Retina (tissue), 1 donor: ENCODE measurements at regions not wholly inside any gene's neighbourhood (a gene's known extent, or its start where the extent isn't known, plus 50 kb on each side); places are given as distances from the start of the nearest gene placed in this dataset.

Source experiments
- DNase-seq: peaks from one replicate; pipeline ENCODE4 v3.0.0-alpha.2; 2016

DNA sequence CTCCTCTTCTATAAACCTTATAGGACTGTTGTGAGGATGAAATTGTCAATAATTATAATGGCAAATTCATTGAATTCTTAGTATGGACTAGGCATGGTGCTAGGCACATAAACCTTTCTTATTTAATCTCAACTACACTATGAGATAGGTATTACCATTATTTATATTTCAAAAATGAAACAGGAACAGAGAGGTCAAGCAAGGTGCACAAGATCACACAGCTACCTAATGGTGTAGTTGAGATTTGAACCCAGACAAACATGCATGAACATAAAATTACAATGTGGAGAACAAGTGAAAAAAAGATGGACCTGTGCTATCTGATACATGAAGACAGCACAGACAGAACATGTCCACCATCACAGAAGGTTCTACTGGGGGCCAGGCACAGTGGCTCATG is 156.7 kb downstream of the AXIN2 start:
- no peak for DNase-seq

DNA sequence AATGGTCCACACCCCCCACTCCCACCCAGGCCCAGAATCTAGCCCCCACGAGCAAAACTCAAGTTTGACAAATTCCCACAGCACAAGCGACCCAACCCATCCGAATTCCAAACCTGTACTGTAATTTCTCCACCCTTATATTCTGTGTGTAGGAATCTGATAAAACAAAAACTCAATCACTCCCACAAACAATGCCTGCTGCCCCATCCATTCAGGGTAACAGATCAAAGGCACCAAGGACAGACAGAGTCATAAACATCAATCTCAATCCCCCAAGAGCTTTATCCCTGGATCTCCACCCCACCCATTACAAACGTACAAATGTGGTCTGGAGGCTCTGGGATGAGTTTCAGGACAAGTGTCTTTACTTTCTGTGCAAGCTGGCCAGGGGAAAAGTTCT is 157.8 kb downstream of the AXIN2 start:
- DNase-seq = no peak

DNA sequence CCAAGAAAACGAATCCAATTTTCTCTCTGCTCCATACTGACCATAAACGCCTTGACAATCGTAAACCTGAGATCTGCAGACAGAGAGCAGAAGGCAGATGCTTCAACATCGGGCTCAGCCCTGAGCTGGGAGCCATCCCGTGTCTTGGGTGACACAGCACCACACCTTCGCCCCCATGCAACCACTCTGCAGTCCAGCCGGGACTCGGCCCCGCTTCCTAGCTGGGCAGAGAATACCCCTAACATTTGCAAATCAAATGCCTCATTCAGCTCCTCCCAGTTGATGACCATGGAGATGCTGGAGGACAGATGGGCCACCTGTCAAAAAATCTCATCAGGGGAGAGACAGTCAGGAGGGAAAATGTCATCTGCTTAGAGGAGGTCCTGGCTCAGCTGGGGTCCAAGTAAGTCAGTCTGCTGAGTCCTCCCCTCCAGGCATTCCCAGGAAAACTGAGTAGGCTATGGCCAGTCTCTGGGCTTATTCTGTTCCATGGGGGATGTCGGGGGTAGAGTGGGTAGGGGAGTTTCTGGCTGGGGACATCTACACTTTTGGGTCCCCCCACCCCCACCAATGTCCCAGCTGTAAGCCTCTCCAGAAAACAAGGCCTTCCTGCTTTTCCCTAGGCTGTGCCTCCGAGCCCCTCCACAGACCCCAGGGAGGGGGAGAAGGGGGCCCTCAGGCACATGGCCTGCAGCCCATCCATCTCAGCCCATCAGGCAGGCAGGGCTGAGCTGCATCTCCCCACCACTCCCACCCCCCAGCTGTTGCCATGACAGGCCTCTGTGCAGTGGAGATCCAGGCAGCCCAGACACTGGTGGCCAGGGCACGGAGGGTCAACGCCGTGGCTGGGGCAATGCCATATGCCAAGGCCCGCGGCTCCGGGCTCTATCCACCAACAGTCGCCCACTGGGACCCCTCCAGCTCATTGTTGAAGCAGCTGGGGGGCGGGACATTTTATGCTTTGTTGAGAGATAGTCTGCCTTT is 158.6 kb downstream of the AXIN2 start:
- DNase-seq = no peak

DNA sequence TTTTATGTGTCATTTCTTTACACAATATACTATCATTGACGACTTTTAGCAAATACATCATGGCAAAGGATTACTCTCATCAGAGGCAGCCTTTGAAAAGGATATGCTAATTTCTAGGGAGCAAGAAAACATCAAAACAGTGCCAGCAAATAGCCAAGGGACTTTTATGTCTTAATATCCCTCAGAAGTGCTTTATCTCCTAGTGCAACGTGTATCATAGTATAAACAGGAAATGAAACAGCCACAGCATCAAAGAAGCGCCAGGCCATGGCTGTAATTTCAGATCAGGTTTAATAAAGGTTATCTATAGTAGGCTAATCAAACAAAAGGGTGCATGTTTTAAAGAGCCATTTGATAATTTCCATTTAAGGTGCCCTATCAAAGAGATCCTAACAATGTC is 159.9 kb downstream of the AXIN2 start:
- no peak for DNase-seq

DNA sequence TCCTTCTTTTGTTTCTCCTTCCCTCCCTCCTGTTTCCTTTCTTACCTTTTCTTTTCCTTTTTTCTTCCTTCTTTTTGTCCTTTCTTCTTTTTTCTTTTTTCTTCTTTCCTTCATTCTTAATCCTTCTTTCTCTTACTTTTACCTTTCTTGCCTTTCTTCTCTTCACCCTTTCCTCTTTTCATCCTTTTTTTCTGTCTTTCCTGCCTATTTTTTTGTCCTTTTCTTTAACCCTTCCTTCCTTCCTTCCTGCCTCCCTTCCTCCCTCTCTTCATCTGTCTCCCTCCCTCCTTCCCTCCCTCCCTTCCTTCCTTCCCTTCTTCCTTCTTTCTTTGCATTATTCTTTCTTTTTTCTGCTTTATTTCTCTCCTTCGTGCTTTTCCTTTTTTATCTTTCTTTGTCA is 160.7 kb downstream of the AXIN2 start:
- no peak for DNase-seq

DNA sequence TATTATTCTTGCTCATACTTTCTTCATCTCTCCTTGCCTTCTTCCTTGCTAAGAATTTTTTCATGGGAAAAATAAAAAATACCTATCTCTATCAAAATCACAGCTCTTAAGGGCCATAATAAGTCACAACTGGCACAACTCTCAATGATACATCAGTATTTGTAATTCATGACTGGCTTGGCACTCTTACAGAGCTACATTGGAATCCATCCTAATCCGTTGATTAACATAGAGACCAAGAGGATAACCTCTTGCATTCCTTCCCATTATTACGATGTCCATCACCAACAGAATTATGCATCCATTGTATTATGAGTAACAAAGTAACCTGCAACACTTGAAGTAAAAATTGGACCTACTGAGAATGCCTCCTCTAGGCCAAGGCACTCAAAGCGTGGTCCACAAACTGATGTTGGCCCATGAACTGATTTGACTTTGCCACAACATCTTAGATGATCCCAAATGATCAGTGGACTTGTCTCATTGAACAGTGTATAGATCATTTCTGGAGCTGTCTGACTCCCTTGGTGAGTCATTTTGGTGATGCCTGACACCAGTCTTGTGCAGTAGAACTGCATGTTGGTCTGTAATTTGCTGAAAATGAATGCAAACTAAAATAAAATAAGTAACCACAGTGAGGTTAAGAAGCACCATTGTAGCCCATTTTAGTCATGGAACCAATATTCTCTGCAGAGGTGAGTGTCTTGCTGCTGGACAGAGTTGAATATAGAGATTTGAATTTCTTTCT is 163.2 kb downstream of the AXIN2 start:
- no peak for DNase-seq

DNA sequence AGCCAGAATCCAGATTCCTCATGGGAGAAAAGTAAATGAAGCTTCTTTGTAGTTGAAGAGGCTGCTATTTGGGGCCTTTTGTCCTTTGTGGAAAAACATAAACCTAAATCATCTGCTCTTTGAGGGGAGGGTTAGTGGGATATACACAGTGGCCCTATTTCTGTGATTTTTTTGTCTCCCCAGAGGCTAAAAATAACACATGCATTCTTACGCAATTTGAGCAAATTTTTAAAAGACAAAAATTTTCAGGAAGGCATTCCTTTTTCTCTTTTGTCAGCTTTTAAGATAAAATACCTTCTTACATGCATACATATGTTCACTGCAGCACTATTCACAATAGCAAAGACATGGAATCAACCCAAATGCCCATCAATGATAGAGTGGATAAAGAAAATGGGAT is 165.5 kb downstream of the AXIN2 start:
- DNase-seq = no peak

DNA sequence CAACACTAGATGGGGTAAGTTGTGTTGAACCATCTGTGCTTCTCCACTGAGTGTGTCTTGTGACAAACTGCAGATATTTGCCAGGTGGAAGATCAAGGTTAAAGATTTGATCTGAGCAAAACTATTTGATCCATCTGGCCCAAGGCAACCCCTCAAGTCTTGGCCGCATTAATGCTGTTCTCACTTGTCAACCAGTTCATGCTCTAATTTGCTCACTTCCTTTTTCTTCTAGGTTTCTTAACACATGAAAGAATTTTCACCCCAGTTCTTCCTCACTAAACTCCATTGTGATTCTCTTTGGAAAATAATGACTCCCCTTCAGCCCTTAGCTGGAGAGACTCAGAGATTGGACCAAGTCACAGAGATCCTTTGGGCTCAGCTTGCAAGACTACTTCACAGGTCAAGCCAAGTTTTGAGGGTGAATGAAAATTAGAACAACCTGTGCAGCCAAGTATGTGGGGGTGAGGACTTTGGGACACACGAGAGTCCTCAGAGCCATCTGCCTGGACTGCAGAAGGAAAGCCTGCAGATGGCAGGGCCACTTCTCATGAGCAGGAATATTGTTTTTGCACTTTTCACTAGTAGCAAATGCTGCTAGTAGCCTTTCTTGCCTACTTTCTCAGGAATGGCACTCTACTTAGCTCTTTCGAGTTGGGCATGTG is 166.5 kb downstream of the AXIN2 start:
- DNase-seq = no peak

DNA sequence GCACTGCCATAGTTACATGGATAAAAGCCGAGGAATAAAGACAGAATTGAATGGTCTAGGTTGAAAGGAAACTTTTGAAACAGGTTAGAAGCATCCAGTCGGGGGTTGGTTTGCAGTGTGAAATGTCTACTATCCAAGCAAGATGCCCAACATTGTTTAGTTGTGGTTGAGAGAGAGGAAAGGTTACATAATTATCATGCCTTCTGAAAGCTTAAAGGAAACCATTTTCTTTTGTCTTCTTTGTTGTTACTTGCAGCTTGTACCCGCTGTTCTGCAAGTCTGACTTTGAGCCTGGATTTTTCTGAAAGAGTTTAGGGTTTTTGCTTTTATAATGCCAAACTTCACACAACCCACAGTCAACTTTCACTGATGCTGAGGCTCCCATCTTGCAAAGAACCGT is 167.9 kb downstream of the AXIN2 start:
- no peak for DNase-seq

DNA sequence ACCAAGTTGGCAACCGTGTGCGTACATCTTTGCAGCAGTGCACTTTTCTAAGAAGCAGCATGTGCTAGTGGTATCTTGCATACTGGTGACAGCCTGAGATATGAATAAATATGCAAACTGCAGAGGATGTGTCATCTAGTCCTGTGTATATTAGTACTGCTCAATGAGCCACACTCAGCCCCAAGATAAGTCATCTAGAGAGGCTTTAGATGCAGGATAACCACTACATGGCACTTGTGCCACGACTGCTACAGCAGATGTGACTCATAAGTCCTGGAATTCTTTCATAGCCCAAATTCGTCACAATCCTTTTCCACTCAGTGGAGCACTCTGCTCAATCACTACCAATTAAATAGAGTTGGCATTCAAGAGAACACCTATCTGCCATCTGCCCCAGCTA is 171.5 kb downstream of the AXIN2 start:
- no peak for DNase-seq

DNA sequence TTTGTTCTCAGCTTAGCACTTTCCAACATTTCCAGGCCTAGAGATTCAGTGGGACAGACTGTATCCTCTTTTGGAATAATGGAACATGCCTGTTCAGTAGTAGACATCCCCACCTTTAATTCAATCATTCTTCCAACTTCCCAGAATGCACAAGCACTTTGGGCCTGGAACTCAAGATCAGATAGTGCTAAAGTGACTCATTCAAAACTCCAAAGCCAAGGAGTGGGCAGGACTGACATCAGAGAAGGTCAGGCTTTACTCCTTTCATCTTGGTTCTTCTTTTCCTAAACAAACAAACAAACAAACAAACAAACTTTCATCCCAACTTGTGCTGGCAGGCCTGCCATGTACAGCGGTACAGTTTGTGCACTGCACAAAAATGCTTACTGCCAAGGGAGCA is 172.0 kb downstream of the AXIN2 start:
- DNase-seq = no peak

DNA sequence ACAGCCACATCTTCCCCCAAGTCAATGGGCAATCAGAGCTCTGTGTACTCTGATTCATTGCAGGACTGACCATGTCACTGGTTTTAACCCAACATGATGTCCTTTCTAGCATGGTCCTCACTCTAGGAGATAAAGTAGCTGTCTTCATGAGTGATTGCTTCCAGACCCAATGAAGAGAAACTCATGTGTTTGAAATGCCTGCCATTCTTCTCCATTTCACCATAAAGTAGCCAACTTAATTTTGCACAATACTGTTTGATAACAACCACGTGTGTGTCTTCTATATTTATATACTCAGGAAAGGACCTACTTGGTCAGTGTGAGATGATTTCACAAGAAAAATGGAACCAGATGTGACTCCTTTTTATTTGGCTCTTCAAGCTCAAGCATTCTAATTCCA is 172.5 kb downstream of the AXIN2 start:
- DNase-seq = no peak

DNA sequence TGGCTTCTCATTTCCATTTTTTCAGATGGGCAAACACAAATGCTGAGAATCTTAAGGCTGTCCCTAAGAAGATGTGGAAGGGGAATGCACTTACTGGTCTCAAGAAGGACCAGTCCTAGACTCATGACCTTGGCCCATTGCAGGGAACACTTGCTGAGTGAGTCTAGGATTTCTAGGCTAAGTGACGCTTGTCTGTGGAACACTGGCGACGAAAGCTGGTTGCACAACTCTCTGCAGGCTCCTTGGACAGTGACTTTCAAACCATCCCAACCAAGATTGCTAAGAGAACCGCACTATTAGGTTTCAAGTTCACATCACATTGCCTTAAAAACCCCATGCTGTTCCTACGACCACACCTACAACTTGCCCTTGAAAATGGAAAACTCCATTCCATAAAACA is 174.1 kb downstream of the AXIN2 start:
- no peak for DNase-seq

DNA sequence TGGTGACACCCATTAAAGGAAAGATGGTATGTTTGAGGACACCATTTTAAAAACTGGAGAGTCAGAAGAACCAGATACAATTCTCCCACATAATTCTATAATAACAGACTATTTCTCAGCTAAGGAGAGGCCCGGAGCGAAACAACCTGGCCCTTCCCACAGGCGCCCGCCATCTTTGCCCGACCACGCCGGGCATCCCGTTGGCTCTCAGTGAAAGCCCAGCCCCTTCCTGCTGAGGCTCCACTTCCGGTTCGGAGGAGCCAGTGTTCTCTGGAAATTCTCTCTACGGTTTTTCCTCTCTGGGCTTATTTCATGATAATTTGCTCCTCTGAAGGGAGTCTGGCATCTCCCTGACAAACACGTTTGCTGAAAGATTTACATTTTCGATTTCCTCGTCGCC is 175.7 kb downstream of the AXIN2 start:
- DNase-seq = no peak

DNA sequence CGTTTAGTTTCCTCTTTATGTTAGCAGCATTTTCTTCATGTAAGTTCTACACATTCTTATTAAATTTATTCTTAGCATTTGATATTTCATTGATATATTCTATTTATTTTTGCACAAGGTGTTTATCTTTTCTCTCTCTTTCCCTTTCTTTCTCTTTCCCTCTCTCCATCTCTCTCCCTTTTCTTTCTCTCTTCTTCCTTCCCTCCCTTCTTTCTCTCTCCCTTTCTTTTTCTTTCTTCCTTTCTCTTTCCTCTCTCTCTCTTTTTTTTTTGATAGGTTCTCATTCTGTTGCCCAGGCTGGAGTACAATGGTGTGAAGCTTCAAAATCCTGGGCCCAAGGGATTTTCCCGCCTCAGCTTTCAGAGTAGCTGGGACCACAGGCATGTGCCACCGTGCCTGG is 176.4 kb downstream of the AXIN2 start:
- no peak for DNase-seq

DNA sequence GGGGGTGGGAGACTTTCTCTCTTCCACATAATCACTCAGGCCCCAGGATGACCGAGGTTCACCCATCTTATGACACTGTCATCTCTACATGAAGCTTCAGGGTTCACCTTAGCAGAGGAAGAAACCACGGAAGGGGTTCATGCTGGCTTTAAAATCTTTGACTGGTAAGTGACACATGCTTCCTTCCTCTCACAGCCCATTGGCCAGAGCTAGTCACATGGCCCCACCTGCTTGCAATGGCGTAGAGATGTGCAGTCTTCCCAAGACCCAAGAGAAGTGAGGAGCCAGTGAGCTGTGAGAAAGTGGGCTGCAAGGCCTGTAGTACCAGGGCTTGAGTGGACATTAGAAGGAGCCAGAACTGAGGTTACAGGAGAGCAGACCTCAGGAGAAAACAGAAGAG is 180.3 kb downstream of the AXIN2 start:
- DNase-seq = no peak

DNA sequence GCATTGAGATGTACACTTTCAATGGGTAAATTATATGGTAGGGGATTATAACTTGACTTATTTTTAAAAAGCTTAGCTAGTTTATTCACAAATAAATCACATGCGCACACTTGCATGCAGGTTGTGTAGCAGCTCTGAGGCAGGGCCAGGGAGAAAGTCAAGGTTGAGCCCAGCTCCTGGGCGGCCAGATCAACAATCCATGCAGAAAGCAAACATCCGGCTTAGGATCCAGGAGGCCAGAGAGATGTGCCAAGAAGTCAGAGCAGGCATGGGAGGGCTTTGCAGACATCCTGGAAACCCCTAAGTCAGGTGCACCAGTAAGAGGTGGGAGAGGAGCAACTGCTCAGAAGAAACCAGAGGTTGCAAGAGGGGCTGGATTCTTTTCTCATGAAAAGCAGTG is 186.5 kb downstream of the AXIN2 start:
- no peak for DNase-seq

DNA sequence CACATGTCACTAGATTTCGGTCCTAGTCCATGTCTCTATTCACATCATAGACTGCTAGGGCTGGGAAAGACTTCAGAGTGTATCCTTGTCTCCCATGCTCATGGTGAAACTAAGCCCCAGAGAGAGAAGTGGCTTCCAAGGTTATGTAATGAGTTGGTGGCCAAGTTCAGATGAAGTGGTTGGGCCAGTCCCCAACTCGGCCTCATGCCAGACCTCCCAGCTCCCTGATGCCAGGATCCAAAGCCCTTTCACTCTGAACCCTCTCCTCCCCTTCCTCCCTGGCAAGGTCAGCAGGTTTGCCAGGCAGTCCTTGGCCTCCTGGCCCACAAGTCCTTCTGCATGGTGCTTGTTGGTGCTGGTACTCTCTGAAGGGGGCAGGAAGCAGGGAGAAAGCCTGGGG is 189.7 kb downstream of the AXIN2 start:
- no peak for DNase-seq

DNA sequence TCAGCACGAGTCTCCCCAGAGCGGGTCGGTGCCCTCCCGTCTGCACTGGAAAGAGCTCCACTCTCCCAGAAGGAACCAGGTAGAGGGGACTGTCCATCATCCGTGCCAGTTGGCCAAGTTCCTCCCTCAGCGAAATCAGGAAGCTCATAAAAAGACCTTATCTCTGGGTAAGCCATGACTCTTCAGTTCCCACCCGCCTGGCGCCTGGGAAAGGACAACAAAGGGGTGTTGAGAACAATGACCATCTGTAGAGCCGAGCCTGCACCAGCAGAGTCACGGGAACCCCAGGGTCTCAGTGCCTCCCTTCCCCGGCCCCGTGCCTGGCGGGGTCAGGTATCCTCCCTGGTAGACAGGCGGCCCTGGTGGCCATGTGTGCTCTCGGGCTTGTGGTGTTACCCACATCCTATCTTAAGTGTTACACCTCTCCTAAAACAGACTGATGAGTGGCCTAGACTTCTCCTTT is 190.7 kb downstream of the AXIN2 start:
- no peak for DNase-seq

DNA sequence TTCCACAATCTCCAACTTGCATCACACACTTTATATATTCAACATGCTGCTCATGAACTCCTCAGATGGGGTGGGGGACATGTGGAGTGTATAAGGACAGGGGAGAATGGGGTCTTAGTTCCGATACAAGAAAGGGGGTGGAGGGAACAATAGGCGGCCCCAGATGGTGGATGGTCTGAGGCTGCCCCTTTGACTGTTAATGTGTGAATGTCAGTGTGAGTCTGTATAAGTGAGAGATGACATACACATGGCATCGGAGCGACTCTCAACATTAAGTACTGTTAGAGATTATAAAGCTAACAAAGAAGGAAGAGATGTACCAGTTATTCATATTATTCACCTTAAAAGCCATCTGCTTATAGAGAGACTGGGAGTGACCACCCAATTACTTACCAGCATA is 193.1 kb downstream of the AXIN2 start:
- no peak for DNase-seq

DNA sequence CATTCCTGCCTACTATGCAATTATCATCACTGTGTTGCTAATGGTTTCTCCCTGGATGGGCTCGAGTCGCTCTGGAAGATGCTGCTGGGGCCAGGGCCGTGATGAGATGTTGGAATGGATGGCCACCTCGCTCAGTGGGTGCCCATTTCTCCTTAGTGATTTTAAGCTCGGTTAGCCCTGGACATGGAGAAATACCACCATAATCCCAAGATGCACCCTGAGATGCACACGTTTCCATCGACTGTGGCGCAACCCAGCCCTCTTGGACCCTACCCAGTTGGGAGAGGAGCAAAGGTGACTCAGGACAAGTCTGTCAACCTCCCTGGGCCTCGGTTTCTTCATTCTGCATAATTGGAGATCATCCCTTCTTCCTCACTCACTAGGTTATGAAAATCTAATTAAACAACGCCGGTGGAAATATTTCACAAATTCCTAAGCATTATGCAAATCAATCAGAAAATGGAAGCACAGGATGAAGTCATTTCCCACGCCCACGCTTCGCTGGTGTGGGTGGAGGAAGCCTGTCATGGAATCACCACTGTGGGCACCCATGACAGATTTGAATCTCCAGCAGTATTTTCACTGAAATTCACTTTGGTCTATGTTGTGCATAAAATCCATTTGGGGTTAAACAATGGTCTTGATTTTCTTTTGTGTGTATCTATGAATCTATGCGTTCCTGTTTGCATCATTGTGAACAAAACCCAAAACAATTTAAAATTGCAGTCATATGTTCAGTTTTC is 195.2 kb downstream of the AXIN2 start:
- no peak for DNase-seq

DNA sequence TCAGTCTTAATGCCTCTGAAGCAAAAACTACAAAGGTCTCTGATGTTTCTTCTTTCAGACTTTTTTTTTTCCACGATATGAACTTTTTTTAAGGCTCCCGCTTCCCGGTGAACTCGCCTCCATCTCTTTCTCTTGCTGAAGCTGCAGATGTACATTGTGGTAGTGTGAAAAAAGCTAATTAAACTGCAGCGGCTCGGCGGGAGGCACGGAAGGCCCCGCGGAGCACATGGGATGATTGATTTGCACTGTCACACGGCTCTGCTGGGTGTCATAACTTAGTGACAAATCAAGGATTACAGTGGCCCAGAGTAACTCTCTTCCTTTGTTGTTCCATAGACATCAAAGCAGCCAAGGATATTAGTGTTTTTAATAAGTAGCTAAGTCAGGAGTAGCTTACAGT is 196.3 kb downstream of the AXIN2 start:
- peak; percentile 61 for DNase-seq

DNA sequence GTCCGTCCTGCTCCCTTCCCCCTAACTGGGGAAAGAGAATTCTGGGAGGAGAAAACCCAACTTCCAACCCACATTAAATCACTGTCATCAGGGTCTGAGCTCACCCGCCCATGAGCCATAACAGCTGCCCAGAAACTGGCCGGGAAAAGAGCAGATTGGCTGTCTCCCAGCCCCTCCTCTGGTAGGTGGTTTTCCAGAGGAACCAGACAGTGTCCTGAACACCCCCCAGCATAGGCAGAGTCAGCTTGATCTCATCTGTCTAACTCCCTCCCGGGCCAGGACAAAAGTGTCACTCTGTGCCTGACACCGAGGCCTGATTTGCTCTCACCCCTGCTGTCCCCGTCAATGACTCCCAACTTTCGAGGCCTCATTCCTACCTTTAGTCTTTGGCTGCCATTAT is 197.0 kb downstream of the AXIN2 start:
- DNase-seq = peak; percentile 24
